PFSK-1 (cell line): ENCODE measurements at regions not wholly inside any gene's neighbourhood (a gene's known extent, or its start where the extent isn't known, plus 50 kb on each side); places are given as distances from the start of the nearest gene placed in this dataset.

ENCODE experiments used
- FOXP2 ChIP-seq: optimal IDR thresholded peaks from 2 replicates; pipeline ENCODE3; 2011; ENCODE audit warnings: borderline replicate concordance, control low read depth, inconsistent platforms; ENCODE audit not compliant: insufficient read depth; ENCODE audit errors: extremely low read length, extremely low read depth
- POLR2AphosphoS5 ChIP-seq: IDR thresholded peaks from 2 replicates; pipeline ENCODE4 v1.6.1; 2012; ENCODE audit warnings: low read depth, mild to moderate bottlenecking, control low read depth, low read length, moderate library complexity
- SIN3A ChIP-seq: IDR thresholded peaks from 2 replicates; pipeline ENCODE4 v1.6.1; 2012; ENCODE audit warnings: mild to moderate bottlenecking, low read length, moderate library complexity, borderline replicate concordance; ENCODE audit not compliant: insufficient read depth
- TAF1 ChIP-seq: IDR thresholded peaks from 2 replicates; pipeline ENCODE4 v1.6.1; 2012; ENCODE audit warnings: low read length, control low read depth, borderline replicate concordance; ENCODE audit not compliant: insufficient read depth
- TF ChIP-seq, protein P1 (sequence below), 2 experiments: IDR thresholded peaks; 2 replicates each; pipeline versions ENCODE4 v1.6.1 to v1.8.0; 2011 to 2012; ENCODE audit warnings: low read depth in 2 of 2, low read length in 2 of 2, control low read depth in 1 of 2, inconsistent platforms in 1 of 2, mild to moderate bottlenecking in 1 of 2, moderate library complexity in 1 of 2; ENCODE audit not compliant: insufficient read depth in 1 of 2

DNA sequence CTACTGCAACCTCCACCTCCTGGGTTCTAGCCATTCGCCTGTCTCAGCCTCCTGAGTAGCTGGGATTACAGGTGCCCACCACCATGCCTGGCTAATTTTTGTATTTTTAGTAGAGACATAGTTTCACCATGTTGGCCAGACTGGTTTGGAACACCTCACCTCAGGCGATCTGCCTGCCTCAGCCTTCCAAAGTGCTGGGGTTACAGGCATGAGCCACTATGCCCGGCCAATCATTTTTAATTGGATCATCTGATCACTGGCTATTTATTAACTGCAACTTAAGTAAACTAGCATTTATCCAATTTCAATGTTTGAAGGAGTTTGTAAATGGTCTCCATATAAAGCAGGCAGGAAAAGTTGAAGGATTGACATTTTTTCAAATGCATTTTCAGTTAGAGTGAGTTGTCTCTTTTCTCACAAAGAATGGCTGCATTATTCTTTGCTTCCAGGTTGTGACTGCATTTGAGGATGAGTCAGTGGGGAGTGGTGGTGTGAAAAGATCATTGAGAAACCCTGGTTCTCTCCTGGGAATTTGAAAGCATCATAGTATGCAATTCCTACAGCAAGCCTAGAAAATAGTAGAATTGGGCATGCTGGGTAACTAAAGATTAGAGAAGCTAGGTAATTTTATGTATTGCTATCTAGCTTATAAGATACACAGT, 431.1 kb upstream of the ZEB2 start:
- TF ChIP-seq TAF1 (no peak), FOXP2 (no peak), SIN3A (no peak), POLR2AphosphoS5 (no peak)
- TF ChIP-seq, protein P1, sequence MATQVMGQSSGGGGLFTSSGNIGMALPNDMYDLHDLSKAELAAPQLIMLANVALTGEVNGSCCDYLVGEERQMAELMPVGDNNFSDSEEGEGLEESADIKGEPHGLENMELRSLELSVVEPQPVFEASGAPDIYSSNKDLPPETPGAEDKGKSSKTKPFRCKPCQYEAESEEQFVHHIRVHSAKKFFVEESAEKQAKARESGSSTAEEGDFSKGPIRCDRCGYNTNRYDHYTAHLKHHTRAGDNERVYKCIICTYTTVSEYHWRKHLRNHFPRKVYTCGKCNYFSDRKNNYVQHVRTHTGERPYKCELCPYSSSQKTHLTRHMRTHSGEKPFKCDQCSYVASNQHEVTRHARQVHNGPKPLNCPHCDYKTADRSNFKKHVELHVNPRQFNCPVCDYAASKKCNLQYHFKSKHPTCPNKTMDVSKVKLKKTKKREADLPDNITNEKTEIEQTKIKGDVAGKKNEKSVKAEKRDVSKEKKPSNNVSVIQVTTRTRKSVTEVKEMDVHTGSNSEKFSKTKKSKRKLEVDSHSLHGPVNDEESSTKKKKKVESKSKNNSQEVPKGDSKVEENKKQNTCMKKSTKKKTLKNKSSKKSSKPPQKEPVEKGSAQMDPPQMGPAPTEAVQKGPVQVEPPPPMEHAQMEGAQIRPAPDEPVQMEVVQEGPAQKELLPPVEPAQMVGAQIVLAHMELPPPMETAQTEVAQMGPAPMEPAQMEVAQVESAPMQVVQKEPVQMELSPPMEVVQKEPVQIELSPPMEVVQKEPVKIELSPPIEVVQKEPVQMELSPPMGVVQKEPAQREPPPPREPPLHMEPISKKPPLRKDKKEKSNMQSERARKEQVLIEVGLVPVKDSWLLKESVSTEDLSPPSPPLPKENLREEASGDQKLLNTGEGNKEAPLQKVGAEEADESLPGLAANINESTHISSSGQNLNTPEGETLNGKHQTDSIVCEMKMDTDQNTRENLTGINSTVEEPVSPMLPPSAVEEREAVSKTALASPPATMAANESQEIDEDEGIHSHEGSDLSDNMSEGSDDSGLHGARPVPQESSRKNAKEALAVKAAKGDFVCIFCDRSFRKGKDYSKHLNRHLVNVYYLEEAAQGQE (IDR thresholded peaks at IDR 0.05; ENCODE audit: insufficient read depth in 1 of 2, low read depth in 2 of 2, low read length in 2 of 2), result no peak

GRCh38 chr2:144948205-144948855, 428.4 kb upstream of the ZEB2 start:
- TF ChIP-seq TAF1, result no peak
- TF ChIP-seq, protein P1 (IDR thresholded peaks at IDR 0.05; ENCODE audit: insufficient read depth in 1 of 2, low read depth in 2 of 2, low read length in 2 of 2), result no peak
- TF ChIP-seq POLR2AphosphoS5, result no peak
- TF ChIP-seq FOXP2, result no peak
- TF ChIP-seq SIN3A, result no peak

GRCh38 chr2:144947709-144948037, 427.8 kb upstream of the ZEB2 start:
- no peak for TF ChIP-seq FOXP2
- TF ChIP-seq, protein P1 (IDR thresholded peaks at IDR 0.05; ENCODE audit: insufficient read depth in 1 of 2, low read depth in 2 of 2, low read length in 2 of 2), result no peak
- no peak for TF ChIP-seq SIN3A
- no peak for TF ChIP-seq TAF1
- no peak for TF ChIP-seq POLR2AphosphoS5

- TF ChIP-seq, protein P1 (IDR thresholded peaks at IDR 0.05; ENCODE audit: insufficient read depth in 1 of 2, low read depth in 2 of 2, low read length in 2 of 2), result no peak
- TF ChIP-seq TAF1 (no peak), FOXP2 (no peak), SIN3A (no peak), POLR2AphosphoS5 (no peak)
Measured at GRCh38 chr2:144946263-144946662, 426.3 kb upstream of the ZEB2 start.
